Mucosa of stomach (tissue), 1 donor: ENCODE measurements at regions not wholly inside any gene's neighbourhood (a gene's known extent, or its start where the extent isn't known, plus 50 kb on each side); places are given as distances from the start of the nearest gene placed in this dataset.

Experiments used
- H3K27me3 ChIP-seq: one replicate; pipeline ENCODE4 v1.7.0; 2013; ENCODE audit warnings: mild to moderate bottlenecking, low read length; ENCODE audit not compliant: control insufficient read depth, insufficient read depth
- H3K36me3 ChIP-seq: one replicate; pipeline ENCODE4 v1.7.0; 2013; ENCODE audit warnings: low read length; ENCODE audit not compliant: control insufficient read depth, insufficient read depth
- H3K4me1 ChIP-seq: one replicate; pipeline ENCODE4 v1.7.0; 2013; ENCODE audit warnings: mild to moderate bottlenecking, low read length; ENCODE audit not compliant: control insufficient read depth, insufficient read depth
- H3K4me3 ChIP-seq: one replicate; pipeline ENCODE4 v1.7.0; 2013; ENCODE audit warnings: low read length
- H3K9ac ChIP-seq: one replicate; pipeline ENCODE4 v1.7.0; 2013; ENCODE audit warnings: mild to moderate bottlenecking, low read length, moderate library complexity
- H3K9me3 ChIP-seq: one replicate; pipeline ENCODE4 v1.7.0; 2013; ENCODE audit warnings: mild to moderate bottlenecking, low read length, moderate library complexity; ENCODE audit not compliant: control insufficient read depth
- donor health status: Pancreatic carcinoma.

DNA sequence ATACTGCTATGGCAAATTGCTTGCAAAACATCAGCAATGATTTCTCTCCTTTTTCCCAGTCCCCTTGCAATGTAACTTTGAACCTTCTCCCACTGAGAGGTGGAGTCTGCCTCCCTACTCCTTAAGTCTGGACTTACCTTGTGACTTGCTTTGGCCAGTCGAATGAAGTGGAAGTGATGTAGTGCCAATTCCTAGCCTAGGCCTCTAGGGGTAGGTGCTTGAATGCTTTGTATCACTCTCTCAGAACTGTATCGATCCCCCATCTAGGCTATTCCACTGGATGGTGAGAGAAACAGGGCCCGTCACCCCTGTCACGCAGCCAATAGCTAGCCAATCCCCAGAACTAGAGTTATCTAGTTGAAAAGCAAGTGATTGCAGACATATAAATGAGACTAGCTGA, 238.6 kb downstream of the BTBD3 start:
- no peak overlapping the region for H3K9ac ChIP-seq
- no peak overlapping the region for H3K4me3 ChIP-seq
- H3K9me3 ChIP-seq: no peaks in the 10 kb centered on the region
- H3K4me1 ChIP-seq: no peaks in the 10 kb centered on the region
- no peaks in the 10 kb centered on the region for H3K27me3 ChIP-seq
- H3K36me3 ChIP-seq: no peaks in the 10 kb centered on the region

DNA sequence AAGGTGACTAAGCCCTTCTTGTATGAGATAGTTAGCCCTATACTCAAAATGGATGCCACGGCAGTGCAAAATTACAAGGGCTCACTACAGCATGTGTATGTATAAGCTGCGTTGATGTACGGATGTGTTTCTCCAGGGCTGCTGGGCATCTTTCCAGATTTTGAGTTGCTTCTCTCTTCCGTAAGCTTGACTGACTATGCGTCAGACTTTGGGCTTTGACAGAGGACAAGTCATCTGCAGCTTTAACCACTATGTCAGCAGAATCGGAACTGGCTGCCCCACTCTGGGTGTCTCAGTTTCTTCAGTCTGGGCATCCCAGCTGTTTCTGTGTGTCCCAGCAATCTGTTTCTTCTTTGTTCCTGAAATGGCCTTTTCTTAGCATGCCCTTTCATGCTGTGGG, 241.6 kb downstream of the BTBD3 start:
- Histone ChIP-seq H3K9ac (no peak overlapping the region), H3K9me3 (no peaks in the 10 kb centered on the region), H3K4me1 (no peaks in the 10 kb centered on the region), H3K36me3 (no peaks in the 10 kb centered on the region), H3K4me3 (no peak overlapping the region), H3K27me3 (no peaks in the 10 kb centered on the region)

DNA sequence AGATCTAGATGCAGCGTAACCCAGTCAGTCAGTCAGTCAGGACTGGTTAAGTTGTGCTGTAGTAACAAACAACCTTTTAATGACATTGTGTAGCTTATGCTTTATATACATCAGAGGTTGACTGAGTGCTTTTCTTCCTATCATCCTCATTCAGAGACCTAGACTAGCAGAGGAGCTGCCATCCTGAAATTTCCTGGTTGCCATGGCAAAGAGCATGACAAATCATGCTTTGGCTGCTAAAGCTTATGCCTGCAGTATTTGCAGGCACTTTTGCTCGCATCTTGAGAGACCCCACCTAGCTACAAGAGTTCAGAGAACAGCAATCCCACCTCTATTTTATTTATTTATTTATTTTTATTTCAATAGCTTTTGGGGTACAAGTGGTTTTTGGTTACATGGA, 244.0 kb downstream of the BTBD3 start:
- no peaks in the 10 kb centered on the region for H3K27me3 ChIP-seq
- no peaks in the 10 kb centered on the region for H3K4me1 ChIP-seq
- no peaks in the 10 kb centered on the region for H3K36me3 ChIP-seq
- H3K9ac ChIP-seq: no peak overlapping the region
- H3K4me3 ChIP-seq: no peak overlapping the region
- H3K9me3 ChIP-seq: no peaks in the 10 kb centered on the region

DNA sequence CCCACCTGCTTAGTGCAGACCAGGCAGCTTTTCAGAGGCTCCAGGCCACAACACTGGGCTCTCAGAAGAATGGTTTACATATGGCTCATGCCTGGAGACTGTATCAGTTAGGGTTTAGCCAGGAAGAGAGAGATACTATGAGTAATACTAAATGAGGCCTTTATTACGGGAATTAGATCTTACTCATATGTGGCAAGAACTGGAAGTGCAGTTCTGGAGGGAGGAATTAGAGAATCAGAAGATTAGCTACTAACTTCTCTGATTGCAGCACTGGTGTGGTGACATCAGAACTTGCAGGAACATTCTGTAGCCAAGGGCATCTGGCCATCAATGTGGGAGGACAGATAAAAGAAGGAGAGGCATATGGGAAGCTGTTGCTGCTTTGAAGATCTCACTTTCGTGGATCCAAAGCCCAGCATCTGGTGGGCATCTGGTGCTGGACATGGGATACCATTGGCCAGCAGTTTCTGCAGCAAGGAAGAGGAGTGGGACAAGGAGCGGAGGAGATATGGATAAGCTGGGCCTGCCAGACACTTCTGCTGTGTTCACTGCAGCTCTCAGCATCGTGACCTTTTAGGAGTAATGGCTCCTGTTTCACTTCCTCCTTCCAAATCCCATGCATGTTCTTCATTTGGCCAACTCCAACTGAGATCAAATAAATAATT, 248.5 kb downstream of the BTBD3 start:
- no peaks in the 10 kb centered on the region for H3K36me3 ChIP-seq
- H3K4me3 ChIP-seq: no peak overlapping the region
- H3K9ac ChIP-seq: no peak overlapping the region
- no peaks in the 10 kb centered on the region for H3K27me3 ChIP-seq
- no peaks in the 10 kb centered on the region for H3K9me3 ChIP-seq
- H3K4me1 ChIP-seq: no peaks in the 10 kb centered on the region

DNA sequence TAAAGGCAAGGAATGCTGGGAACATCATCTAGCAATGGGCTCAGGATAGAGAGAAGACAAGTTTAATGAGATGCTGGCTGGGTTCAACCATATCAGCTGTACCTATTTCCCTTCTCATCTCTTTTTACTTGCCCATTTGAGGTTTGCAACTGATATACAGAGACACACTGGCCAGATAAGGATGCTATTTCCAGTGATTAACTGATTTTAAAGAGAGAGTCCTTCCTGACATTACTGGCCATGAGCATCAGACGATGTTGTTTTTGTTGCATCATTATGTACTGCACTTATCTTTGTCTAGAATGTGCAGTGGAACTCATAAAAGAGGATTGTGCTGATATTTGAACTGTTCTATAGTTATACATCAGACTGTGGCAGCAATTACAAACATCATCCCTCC, 252.7 kb downstream of the BTBD3 start:
- H3K9ac ChIP-seq: no peak overlapping the region
- H3K27me3 ChIP-seq: no peaks in the 10 kb centered on the region
- H3K4me1 ChIP-seq: no peaks in the 10 kb centered on the region
- no peak overlapping the region for H3K4me3 ChIP-seq
- no peaks in the 10 kb centered on the region for H3K9me3 ChIP-seq
- no peaks in the 10 kb centered on the region for H3K36me3 ChIP-seq

DNA sequence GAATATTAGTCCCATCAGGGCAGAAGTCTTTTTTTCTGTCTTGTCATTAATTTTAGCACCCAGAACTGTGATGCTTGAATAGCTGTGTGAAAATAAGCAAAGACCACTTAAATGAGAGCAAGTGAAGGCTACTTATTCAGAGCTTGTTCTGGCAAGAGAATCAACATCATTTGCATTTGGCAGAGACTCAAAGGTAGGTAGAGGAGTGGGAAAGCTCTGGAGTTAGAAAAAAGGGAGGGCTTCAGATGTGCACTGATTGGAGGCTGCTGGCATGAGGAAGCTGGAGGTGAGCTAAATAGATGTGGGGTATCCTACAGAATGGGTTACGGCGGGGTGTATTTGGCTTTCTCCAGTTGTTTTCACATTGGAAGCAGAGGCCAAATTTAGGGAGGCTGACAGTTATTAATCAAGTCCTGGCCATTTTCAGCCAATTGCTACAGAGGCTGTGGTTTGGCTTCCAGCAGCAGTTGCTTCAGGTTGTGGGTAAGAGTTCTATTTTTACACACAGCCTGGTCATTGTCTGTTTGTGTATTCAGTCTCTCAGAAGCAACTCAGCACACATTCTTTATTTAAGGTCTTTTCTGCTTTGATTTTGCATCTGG, 254.3 kb downstream of the BTBD3 start:
- H3K36me3 ChIP-seq: no peaks in the 10 kb centered on the region
- no peak overlapping the region for H3K9ac ChIP-seq
- H3K4me3 ChIP-seq: no peak overlapping the region
- no peaks in the 10 kb centered on the region for H3K9me3 ChIP-seq
- no peaks in the 10 kb centered on the region for H3K27me3 ChIP-seq
- no peaks in the 10 kb centered on the region for H3K4me1 ChIP-seq

DNA sequence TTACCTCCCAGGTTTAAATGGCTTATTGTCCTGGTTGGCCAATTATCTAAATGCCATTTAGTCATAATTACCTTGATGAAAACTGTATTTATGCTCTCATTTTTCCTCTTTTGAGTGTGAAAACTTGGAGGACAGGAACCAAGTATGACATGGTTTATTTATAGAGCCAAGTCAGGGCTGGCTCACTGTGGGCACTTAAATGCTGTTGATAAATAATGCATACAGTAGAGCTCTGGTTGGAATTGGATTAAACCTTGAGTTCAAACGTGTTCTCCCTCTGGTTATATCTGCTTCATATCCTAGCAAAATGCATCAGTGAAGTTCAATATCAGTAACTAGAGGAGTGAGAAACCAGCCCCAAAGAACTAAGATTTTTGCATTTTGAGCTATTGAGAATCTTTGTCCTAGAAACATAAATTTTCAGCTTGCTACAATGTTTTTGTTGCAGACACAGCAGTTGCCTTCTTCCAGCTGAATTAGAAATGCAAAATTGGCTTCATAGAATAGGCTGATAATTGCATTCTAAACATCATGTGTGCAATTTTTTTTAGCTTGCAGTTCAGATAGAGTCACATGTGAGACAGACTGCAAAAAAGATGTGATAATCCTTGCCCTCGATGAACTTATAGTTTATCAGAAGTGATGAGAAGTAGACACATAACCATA, 255.8 kb downstream of the BTBD3 start:
- Histone ChIP-seq H3K36me3 (no peaks in the 10 kb centered on the region), H3K4me1 (no peaks in the 10 kb centered on the region), H3K4me3 (no peak overlapping the region), H3K9ac (no peak overlapping the region), H3K9me3 (no peaks in the 10 kb centered on the region), H3K27me3 (no peaks in the 10 kb centered on the region)

DNA sequence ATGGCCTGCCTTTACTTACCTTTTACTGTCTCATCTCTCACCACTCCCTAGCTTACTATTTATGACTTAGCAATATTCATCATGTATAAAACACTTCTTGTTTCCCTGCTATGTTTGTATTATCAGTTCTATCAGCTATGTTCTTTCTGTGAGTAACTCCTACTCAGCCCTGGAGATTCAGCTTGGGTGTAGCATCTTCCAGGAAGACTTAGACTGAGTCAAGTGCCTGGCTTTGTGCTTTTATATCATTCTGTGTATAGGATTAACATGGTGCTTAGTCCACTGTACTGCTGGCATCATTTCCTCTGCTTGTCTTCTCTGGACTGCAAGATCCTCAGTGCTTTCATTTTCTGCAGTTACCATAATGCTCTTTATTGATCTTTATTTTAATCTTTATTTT, 257.8 kb downstream of the BTBD3 start:
- no peaks in the 10 kb centered on the region for H3K9me3 ChIP-seq
- H3K4me3 ChIP-seq: no peak overlapping the region
- H3K27me3 ChIP-seq: no peaks in the 10 kb centered on the region
- H3K36me3 ChIP-seq: no peaks in the 10 kb centered on the region
- H3K4me1 ChIP-seq: no peaks in the 10 kb centered on the region
- H3K9ac ChIP-seq: no peak overlapping the region

DNA sequence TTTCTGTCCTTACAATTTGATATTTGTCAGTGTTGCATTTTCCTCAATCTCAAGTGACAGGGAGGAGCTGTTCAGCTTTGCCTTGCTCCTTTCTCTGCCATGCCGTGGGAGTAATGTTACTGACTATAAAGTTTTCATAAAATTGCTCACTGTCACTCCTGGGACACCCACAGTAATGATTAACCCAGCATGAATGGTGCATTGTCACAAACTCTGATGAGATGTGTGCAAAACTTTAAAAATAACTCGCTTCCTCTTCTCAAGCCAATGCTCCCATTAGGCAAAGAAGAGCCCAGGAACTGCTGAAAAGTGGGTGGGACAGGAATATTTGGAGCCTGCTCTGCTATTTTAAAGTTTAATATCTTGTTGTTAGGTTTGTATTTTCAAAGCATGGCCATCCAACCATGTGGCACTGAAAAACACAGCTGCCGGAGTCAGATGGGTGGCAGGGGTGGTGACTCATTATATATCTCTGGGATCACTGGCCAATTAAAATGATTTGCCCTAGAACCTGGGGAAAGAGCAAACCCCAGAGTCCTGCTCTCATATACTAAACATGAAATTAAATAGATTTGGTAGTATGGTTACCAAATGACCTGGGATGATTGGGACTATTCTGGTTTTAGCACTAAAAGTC, 260.1 kb downstream of the BTBD3 start:
- H3K4me1 ChIP-seq: no peaks in the 10 kb centered on the region
- no peaks in the 10 kb centered on the region for H3K27me3 ChIP-seq
- H3K4me3 ChIP-seq: no peak overlapping the region
- H3K36me3 ChIP-seq: no peaks in the 10 kb centered on the region
- no peak overlapping the region for H3K9ac ChIP-seq
- H3K9me3 ChIP-seq: no peaks in the 10 kb centered on the region

DNA sequence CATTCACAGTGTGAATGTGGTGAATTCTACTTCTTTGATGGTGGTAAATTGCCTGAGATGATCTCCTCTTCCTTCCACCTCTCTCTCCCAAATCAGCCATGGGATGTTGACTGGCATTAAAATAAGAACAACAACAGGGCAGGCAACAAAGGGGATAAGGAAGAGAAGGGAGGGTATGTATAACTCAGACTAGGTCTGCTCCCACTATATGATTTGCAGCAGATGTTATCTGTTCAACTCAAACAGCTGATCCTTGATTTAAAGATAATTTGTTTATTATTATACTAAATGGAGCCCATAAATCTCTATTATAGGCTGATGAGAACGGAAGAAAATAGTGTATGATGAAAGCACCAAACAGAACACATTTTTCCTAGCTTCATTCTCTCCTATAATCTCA, 262.0 kb downstream of the BTBD3 start:
- no peaks in the 10 kb centered on the region for H3K9me3 ChIP-seq
- H3K4me3 ChIP-seq: no peak overlapping the region
- H3K36me3 ChIP-seq: no peaks in the 10 kb centered on the region
- H3K27me3 ChIP-seq: no peaks in the 10 kb centered on the region
- no peaks in the 10 kb centered on the region for H3K4me1 ChIP-seq
- no peak overlapping the region for H3K9ac ChIP-seq

DNA sequence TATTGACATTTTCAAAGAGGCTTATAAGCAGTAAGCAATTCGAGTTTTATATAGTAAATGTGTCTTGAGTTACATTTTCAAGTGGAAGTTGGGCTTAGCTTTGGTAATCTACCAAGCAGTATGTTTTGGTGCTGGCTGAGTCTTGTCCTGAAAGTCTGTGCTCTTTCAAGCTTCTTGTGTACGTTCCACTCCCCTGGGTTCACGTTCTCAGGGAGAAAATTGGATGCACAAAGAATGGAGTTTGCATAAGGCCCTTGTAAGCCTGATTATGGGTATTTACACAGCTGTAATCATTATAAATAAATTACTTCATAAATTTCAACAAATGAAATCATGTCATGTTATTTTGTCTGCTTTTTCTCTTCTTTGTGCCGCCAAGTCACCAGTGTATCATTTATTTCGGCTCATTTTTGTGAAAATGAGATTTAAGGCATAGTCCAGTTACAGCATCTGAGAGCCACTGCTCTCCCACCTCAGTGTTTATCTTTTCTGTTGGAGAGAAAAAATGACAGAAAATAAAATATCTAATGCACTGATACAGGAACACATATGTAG, 262.5 kb downstream of the BTBD3 start:
- H3K4me1 ChIP-seq: no peaks in the 10 kb centered on the region
- no peak overlapping the region for H3K4me3 ChIP-seq
- no peaks in the 10 kb centered on the region for H3K27me3 ChIP-seq
- H3K9ac ChIP-seq: no peak overlapping the region
- H3K9me3 ChIP-seq: no peaks in the 10 kb centered on the region
- H3K36me3 ChIP-seq: no peaks in the 10 kb centered on the region

DNA sequence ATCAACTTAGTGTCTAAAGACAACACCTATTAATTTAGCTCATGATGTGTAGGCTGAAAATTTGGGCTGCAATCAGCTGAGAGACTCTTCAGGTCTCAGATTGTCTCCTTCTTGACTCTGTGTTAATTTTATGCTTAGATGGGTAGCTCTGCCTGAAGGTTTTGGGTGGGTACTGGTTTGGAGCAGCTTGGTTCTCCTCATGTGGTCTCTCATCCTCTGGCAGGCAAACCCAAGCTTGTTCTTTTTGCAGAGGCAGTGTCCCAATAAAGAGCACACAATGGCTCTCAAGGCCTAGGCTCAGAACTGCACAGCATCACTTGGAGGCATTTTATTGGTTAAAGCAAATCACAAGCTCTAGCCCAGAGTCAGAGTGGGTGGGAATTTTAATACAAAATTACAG, 280.6 kb downstream of the BTBD3 start:
- H3K9ac ChIP-seq: no peak overlapping the region
- H3K36me3 ChIP-seq: no peaks in the 10 kb centered on the region
- no peaks in the 10 kb centered on the region for H3K9me3 ChIP-seq

More for the DNA sequence above, 280.6 kb downstream of the BTBD3 start:
- no peak overlapping the region for H3K4me3 ChIP-seq
- no peaks in the 10 kb centered on the region for H3K27me3 ChIP-seq
- no peaks in the 10 kb centered on the region for H3K4me1 ChIP-seq
